Endodermal cell (in vitro differentiated cells): ENCODE measurements at regions not wholly inside any gene's neighbourhood (a gene's known extent, or its start where the extent isn't known, plus 50 kb on each side); places are given as distances from the start of the nearest gene placed in this dataset.

Experiments used
- DNase-seq: peaks from one replicate; pipeline ENCODE4 v3.0.0-alpha.2; 2017
- H3K27ac ChIP-seq: 2 replicates; pipeline ENCODE4 v1.5.1; 2013; ENCODE audit warnings: mild to moderate bottlenecking, low read depth, low read length, moderate library complexity
- H3K27me3 ChIP-seq: 2 replicates; pipeline ENCODE4 v1.6.1; 2013; ENCODE audit warnings: mild to moderate bottlenecking, low read length, moderate library complexity; ENCODE audit not compliant: insufficient read depth, control insufficient read depth, poor library complexity, severe bottlenecking
- H3K36me3 ChIP-seq: 2 replicates; pipeline ENCODE4 v1.7.0; 2013; ENCODE audit warnings: mild to moderate bottlenecking, low read length, moderate library complexity; ENCODE audit not compliant: control insufficient read depth, insufficient read depth
- H3K4me1 ChIP-seq: one replicate; pipeline ENCODE4 v1.7.0; 2013; ENCODE audit warnings: low read length; ENCODE audit not compliant: control insufficient read depth, insufficient read depth
- H3K4me3 ChIP-seq: 2 replicates; pipeline ENCODE4 v1.5.1; 2013; ENCODE audit warnings: mild to moderate bottlenecking, low read length, moderate library complexity
- H3K9ac ChIP-seq: 2 replicates; pipeline ENCODE4 v1.6.1; 2013; ENCODE audit warnings: mild to moderate bottlenecking, low read length, moderate library complexity; ENCODE audit not compliant: poor library complexity, severe bottlenecking; ENCODE audit errors: extremely low read depth
- H3K9me3 ChIP-seq: 2 replicates; pipeline ENCODE4 v1.6.1; 2013; ENCODE audit warnings: mild to moderate bottlenecking, low read length, moderate library complexity; ENCODE audit not compliant: control insufficient read depth
- H3K27ac Mint-ChIP-seq: 2 replicates; pipeline ENCODE4 v1.8.0; 2020; ENCODE audit warnings: mixed read lengths
- H3K27me3 Mint-ChIP-seq: 2 replicates; pipeline ENCODE4 v1.8.0; 2021; ENCODE audit warnings: mild to moderate bottlenecking, mixed read lengths; ENCODE audit not compliant: insufficient read depth
- H3K36me3 Mint-ChIP-seq: 2 replicates; pipeline ENCODE4 v1.8.0; 2020; ENCODE audit warnings: low read depth, mixed read lengths
- H3K4me1 Mint-ChIP-seq: 2 replicates; pipeline ENCODE4 v1.8.0; 2020; ENCODE audit warnings: mixed read lengths
- H3K4me3 Mint-ChIP-seq: 2 replicates; pipeline ENCODE4 v1.8.0; 2020; ENCODE audit warnings: mild to moderate bottlenecking, moderate library complexity, mixed read lengths
- H3K9me3 Mint-ChIP-seq: 2 replicates; pipeline ENCODE4 v1.8.0; 2020; ENCODE audit warnings: mild to moderate bottlenecking, mixed read lengths
- WGBS, 2 experiments: methylation state at CpG; one replicate each; pipeline versions ENCODE4 v1.1.5 to v1.1.7; 2013; ENCODE audit warnings: missing lambda C conversion rate in 2 of 2, mixed read lengths in 1 of 2; ENCODE audit not compliant: insufficient coverage in 1 of 2, insufficient read length in 1 of 2; 5-methylcytosine and 5-hydroxymethylcytosine counted together
- TF ChIP-seq, protein P1 (sequence below): fragments of 200-600 bp; sonication (generic); conservative IDR thresholded peaks from 2 replicates; pipeline ENCODE4 v1.5.0; 2021; ENCODE audit warnings: antibody characterized with exemption, mild to moderate bottlenecking

DNA sequence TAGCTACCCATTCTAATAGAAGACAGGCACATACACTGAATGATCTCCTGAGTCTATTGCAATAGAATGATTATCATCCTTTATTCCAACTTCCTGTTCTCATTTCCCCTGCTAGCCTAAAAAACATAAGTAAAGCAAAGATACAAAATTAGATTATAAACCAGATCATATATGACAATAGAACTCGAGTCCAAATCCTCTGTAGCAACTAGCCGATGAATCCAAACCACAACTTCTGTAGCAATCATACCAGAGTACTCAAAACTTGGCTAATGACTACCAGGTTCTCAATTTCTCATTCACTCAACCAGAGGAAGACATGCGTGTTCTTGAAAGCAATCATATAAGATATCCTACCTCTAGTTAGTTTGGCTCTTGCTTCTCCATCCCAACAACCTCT lies 622.1 kb downstream of the PSAT1 start:
- Mint-ChIP-seq H3K27me3 (no peaks in the 10 kb centered on the region), H3K27ac (no peak overlapping the region), H3K4me1 (no peaks in the 10 kb centered on the region), H3K9me3 (peaks cover 23% of the 10 kb centered on the region), H3K36me3 (no peaks in the 10 kb centered on the region), H3K4me3 (no peak overlapping the region)
- Histone ChIP-seq H3K27me3 (no peaks in the 10 kb centered on the region), H3K9me3 (peaks cover 12% of the 10 kb centered on the region), H3K4me3 (no peak overlapping the region), H3K9ac (no peak overlapping the region), H3K36me3 (no peaks in the 10 kb centered on the region), H3K27ac (no peak overlapping the region), H3K4me1 (no peaks in the 10 kb centered on the region)
- WGBS, 2 experiments = 55 to 72% methylated on average over 3 of the region's 3 CpGs
- DNase-seq = no peak
- TF ChIP-seq, protein P1, sequence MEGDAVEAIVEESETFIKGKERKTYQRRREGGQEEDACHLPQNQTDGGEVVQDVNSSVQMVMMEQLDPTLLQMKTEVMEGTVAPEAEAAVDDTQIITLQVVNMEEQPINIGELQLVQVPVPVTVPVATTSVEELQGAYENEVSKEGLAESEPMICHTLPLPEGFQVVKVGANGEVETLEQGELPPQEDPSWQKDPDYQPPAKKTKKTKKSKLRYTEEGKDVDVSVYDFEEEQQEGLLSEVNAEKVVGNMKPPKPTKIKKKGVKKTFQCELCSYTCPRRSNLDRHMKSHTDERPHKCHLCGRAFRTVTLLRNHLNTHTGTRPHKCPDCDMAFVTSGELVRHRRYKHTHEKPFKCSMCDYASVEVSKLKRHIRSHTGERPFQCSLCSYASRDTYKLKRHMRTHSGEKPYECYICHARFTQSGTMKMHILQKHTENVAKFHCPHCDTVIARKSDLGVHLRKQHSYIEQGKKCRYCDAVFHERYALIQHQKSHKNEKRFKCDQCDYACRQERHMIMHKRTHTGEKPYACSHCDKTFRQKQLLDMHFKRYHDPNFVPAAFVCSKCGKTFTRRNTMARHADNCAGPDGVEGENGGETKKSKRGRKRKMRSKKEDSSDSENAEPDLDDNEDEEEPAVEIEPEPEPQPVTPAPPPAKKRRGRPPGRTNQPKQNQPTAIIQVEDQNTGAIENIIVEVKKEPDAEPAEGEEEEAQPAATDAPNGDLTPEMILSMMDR = no peak

DNA sequence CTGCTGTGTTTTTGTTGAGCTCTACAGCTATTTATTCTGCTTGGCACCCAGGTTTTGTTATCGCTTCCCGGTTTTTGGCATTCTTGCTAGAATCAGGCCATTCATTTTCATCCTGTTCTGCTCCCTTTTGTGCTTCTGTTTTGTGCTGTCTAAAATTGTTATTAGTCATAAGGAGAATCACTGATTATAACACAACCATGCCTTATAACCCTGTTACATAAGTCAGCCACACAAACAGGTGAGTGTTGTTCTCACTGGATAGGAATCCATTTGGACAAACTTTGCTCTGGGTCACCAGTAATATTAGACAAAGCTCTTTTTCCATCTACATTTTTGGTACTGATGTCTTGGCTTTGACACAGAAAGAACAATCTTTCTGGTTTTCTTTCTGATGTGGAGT lies 622.8 kb downstream of the PSAT1 start:
- H3K4me3 Mint-ChIP-seq = no peak overlapping the region
- DNase-seq = no peak
- H3K4me1 ChIP-seq = no peaks in the 10 kb centered on the region
- H3K9ac ChIP-seq = no peak overlapping the region
- peaks cover 12% of the 10 kb centered on the region for H3K9me3 ChIP-seq
- TF ChIP-seq, protein P1 = no peak
- peaks cover 23% of the 10 kb centered on the region for H3K9me3 Mint-ChIP-seq
- H3K4me3 ChIP-seq = no peak overlapping the region
- no peak overlapping the region for H3K27ac Mint-ChIP-seq
- H3K36me3 Mint-ChIP-seq = no peaks in the 10 kb centered on the region
- no peaks in the 10 kb centered on the region for H3K27me3 ChIP-seq
- H3K27me3 Mint-ChIP-seq = no peaks in the 10 kb centered on the region
- 98 to 100% methylated on average over 2 of the region's 2 CpGs for WGBS, 2 experiments
- no peaks in the 10 kb centered on the region for H3K4me1 Mint-ChIP-seq
- no peaks in the 10 kb centered on the region for H3K36me3 ChIP-seq
- H3K27ac ChIP-seq = no peak overlapping the region

DNA sequence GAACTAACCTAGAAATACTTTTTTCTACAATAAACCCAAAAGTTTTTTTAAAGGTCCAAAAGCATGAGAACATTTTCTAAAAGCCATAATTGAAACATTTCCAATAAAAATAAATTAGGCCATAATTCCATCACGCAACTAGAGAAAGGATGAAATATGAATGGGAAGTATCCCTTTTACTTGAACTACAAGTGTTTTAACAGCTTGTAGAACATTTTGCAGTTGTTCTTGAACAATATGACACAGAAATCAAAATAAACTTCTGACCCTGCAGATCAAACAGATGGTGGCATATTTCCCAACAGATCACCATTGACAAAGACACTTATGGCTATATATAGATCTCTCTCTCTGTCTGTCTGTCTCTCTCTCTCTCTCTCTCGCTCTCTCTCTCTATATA lies 624.4 kb downstream of the PSAT1 start:
- Mint-ChIP-seq H3K27me3 (no peaks in the 10 kb centered on the region), H3K36me3 (no peaks in the 10 kb centered on the region), H3K9me3 (peaks cover 20% of the 10 kb centered on the region), H3K4me3 (no peak overlapping the region), H3K4me1 (no peaks in the 10 kb centered on the region), H3K27ac (no peak overlapping the region)
- Histone ChIP-seq H3K4me3 (no peak overlapping the region), H3K9ac (no peak overlapping the region), H3K36me3 (no peaks in the 10 kb centered on the region), H3K4me1 (no peaks in the 10 kb centered on the region), H3K27me3 (no peaks in the 10 kb centered on the region), H3K9me3 (peaks cover 9% of the 10 kb centered on the region), H3K27ac (no peak overlapping the region)
- DNase-seq = no peak
- 92% methylated on average over 1 of the region's 2 CpGs; no CpG with 5 or more reads in 1 of the 2 experiments for WGBS, 2 experiments
- TF ChIP-seq, protein P1 = no peak
